ENCODE measurements at regions not wholly inside any gene's neighbourhood (a gene's known extent, or its start where the extent isn't known, plus 50 kb on each side); places are given as distances from the start of the nearest gene placed in this dataset.
"Not testable (repeated sequence)": the region's sequence is repeated elsewhere in the genome, so short reads cannot be mapped to it uniquely, and the experiment has no call there.

DNA sequence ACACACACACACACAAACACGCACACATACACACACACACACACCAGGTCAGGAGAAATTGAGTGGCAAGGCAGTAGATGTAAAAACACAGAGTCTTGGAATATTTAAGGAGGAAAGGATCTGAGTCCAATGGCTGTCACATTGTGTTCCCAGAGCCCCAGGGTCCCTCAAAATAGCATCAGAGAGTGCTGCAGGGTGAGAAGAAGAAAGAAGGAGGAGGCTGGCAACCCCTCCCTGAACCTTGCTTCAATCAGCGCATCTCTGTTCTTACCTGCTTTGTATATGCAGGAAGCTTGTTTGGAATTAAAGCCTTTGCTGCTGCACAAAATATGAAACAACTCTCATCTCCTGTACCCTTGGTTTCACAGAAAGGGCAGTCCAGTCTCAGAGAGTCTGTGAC lies 406.5 kb downstream of the MIAT start:
- DNase-seq (ENCODE audit: low read depth), result no peak

DNA sequence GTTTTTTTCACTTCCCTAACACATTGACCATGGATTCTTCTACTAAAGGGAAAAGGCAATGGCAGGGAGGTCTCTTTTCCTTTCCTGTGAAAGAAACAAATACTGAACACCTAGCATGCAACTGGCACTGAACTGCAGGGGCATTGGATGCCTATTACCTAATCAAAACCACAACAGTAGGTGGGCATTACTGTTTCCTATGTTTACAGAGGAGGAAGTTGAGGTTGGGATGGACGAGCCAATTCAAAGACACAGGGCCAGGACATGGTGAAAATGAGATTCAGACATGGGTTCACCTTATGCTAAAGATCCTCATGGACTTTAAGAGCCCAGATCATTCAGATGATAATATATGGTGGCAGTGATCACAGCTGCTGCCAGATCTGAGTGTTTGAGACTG lies 407.0 kb downstream of the MIAT start:
- DNase-seq (ENCODE audit: low read depth), result no peak

DNA sequence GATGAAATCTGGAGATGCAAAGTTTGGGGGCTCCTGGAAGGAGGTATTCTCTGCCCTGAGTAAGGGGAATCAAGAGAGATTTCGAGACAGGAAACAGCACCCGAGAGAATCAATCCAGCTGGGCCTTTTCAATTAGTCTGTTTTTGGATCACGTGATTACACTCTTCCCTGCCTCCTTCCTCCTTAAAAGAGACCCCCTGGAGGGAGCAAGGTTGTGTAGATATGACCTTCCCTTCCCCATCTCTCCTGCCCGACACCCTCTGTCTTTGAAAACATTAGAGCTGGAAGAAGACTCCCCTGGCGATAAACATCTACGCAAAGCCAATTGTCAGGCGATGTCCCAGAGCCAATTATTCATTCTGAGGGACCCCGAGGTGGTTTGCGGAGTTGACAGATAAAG lies 407.9 kb downstream of the MIAT start:
- no peak for DNase-seq (ENCODE audit: low read depth)

DNA sequence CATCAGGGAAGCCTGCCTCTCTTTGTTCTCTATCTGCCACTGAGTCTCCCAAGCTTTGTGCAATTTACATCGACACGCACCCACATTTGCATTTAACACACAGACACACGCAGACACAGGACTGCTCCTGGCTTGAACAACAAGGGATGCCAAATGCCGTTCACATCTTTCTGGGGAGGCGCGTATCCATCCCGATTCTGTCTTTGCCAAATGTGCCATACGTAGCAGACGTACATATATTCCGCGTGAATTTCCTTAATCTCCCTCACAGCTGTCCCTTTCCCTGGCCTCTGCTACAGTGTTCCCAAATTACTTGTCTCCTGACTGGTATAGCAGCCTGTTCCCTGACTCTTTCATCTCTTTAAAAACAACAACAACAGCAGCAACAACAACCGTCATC lies 409.5 kb downstream of the MIAT start:
- DNase-seq (ENCODE audit: low read depth), result no peak

DNA sequence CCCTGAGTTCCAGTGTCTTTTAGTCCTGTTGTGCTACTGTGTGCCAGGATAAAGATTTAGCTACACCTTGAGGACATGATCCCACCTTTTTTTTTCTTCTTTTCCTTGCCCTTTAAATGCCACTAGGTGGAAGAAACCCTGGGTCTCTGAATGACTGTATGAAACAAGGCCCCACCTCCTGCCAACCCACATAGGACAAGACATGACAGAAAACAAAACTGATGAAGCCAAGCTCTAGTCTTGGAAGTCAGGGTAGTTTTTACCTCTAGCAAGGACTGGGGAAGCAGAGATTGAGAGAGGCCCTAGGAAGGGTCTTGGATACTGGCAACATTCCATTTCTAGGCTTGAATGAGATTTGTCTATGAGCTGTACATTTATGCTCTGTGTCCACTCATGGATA lies 410.7 kb downstream of the MIAT start:
- no peak for DNase-seq (ENCODE audit: low read depth)

DNA sequence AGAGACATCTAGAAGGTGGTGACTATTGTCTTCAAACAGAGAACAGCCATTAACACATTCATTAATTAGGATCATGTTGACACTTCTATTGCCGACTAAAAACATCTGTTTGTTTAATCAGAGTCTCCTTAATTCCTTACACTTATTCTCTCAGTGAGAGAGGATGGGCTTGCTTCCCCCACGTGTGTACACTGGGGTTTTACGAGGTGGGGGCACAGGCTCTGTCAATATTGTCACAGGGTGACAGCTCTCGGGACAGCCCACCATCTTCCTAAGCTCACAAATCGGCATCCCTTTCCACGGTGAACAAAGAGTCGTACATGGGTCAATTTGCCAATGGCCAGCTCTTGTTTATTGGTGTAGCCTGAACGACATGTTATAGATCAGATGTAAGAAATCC lies 413.2 kb downstream of the MIAT start:
- no peak for DNase-seq (ENCODE audit: low read depth)

DNA sequence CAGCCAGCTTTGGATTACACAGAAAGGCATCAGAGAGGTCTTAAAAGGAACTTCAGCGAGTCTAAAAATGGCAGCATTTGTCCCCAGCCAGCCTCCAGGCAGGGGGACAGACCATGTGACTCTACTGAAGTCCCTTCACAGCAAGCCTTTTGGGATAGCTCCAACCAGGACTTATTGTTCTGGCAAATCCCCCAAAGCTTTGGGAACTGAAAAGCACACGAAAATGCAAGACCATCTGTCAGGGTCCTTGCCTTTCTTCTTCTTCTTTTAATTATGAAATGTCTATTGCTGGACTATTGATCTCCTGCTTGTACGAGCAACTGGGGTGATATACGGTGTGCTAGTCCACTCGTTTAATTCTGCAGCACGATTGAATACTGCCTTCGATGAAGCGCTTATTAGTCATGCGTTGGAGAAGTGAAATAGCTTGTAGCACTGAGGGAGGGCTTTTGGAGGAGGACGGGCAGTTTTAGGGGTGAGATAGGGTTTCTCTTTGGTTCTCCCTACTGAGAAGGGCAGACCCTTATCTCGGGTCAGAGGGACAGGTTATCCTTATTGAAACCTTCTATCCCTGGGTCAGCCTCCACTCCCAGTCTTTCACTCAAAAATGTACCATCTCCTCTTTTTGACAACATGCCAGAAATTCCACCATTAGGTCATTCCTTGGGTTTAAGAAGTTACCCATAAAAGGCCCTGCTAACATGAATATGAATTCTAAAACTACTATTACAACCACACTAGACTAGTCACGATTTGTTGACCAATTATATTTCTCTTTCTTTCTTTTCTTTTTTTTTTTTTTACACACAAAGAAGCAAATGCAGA lies 416.4 kb downstream of the MIAT start:
- DNase-seq (ENCODE audit: low read depth), result no peak

DNA sequence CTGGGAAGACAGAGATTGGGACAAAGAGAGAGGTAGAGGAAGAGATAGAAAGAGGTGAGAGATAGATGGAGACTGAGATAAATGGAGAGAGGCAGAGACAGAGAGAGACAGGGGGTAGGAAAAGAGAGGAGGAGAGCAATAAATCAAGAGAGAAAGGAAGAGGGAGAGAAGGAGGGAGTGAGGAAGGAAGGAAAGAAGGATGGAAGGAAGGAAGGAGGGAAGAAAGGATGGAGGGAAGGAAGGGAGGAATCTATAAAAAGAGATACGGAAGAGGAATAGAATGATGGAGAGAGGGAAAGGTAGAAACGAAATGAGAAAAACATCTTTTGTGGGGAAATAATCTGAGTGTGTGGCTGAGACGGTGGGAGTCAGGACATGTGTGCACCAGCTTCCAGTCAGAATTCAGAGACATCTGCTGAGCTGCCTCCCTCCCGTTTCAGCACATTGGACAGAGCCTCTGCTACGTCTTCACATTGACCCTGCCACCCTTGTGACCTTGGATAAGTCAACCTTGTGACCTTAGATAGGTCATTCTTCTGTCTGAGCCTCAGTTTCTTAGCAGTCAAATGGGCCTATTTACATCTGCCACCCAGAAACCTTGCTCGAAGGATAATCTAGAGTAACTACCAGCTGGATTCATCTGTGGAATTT lies 417.8 kb downstream of the MIAT start:
- DNase-seq (ENCODE audit: low read depth), result no peak

DNA sequence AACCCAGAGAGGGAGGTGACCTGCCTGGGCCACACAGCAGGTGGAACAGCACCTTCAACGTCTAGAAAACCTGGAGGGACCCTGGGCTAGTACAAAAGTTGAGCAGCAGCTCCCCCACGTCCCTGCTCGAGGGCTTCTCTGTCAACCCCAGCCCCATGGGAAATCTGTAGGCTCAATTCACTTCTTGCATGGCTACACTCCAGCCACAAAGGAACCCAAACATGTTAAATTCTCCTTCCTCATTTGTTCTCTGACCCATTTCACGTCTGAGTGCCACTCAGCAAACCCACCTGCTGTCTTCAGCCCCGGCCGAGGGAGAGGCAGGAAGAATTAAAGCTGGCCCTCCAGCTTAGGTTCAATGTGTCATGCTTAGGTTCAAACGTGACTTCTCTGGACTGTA lies 418.5 kb downstream of the MIAT start:
- no peak for DNase-seq (ENCODE audit: low read depth)

DNA sequence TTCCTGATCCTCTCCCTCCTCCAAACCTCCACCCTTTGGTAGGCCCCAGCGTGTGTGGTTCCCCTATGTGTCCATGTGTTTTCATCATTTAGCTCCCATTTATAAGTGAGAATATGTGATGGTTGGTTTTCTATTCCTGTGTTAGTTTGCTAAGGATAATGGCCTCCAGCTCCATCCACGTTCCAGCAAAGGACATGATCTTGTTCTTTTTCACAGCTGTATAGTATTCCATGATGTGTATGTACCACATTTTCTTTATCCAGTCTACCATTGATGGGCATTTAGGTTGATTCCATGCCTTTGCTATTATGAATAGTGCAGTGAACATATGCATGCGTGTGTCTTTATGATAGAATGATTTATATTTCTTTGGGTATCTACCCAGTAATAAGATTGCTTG lies 420.7 kb downstream of the MIAT start:
- DNase-seq (ENCODE audit: low read depth), result not testable (repeated sequence)

DNA sequence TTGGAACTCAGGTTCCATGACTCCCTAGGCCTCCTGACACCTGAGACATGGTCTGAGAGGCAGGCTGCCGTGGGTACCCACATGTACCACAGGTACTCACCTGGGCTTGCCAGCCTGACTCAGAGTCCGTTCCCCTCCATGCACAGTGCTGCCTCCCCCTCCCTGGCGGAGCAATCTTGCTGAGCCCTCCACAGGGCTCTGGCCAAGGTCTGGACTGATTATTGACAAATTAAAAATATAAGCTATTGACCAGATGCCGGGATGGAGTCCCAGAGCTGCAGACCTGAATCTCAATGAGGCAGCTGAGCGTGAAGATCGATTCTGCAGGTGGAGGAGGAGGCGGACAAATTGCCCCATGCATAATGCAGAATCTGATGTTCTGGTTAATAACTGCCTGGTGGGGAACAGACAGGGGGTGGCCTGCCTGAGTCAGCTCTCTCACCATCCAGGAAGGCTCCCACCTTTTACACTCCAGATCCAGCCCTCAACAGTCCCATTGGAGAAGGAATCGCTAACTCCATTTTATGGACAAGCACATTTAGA lies 422.7 kb downstream of the MIAT start:
- DNase-seq (ENCODE audit: low read depth), result no peak

DNA sequence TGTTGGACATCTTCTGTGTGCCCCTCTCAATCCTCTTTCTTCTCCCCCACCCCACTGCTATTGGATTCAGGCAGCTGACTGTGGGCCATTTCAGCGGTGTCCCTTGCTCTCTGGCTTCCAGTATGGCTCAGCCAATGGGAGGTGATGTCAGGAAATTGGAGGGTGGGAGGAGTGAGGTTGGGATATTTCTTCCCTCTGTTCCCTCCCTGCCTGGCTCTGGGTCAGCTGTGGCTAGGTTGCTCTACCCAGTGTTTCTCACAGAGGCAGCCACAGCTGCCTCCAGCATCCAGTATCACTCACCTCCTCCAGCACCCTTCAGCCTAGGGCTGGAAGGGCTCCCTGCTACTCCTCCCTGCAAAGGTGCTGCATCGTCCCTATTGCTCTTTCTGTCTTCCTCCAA lies 423.5 kb downstream of the MIAT start:
- DNase-seq (ENCODE audit: low read depth), result no peak

DNA sequence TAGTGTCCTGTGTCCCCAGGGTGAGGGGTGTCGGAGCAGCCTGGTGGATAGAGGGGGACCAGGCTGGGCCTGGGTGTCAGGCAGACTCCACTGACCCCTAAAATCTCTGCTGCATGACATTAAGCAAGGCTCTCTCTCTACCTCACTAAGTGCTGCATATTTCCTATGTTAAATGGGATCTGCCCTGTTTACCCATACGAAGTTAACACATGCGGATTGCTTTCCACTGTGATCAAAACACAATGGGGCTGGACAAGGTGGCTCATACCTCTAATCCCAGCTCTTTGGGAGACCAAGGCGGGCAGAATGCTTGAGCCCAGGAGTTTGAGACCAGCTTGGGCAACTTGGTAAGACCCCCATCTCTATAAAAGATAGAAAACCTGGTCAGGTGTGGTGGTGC lies 426.2 kb downstream of the MIAT start:
- no peak for DNase-seq (ENCODE audit: low read depth)

DNA sequence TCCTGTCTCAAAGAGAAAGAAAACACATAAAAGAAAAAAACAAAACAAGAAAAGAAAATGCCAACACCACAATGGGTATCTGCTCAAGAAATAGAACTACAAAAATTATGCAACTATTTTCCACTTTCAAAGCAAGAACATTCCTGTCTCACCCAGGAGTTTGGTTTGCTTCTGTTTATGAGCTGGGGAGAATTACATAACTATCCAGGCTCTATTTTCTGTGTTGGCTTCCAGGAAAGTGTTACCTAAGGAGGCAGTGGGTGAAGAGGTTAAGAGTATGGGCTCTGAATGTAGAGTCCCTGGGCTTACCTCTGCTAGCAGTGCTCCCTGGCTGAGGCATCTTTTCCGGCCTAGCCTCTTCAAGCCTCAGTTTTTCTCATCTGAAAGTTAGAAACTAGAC lies 426.7 kb downstream of the MIAT start:
- DNase-seq (ENCODE audit: low read depth), result no peak

DNA sequence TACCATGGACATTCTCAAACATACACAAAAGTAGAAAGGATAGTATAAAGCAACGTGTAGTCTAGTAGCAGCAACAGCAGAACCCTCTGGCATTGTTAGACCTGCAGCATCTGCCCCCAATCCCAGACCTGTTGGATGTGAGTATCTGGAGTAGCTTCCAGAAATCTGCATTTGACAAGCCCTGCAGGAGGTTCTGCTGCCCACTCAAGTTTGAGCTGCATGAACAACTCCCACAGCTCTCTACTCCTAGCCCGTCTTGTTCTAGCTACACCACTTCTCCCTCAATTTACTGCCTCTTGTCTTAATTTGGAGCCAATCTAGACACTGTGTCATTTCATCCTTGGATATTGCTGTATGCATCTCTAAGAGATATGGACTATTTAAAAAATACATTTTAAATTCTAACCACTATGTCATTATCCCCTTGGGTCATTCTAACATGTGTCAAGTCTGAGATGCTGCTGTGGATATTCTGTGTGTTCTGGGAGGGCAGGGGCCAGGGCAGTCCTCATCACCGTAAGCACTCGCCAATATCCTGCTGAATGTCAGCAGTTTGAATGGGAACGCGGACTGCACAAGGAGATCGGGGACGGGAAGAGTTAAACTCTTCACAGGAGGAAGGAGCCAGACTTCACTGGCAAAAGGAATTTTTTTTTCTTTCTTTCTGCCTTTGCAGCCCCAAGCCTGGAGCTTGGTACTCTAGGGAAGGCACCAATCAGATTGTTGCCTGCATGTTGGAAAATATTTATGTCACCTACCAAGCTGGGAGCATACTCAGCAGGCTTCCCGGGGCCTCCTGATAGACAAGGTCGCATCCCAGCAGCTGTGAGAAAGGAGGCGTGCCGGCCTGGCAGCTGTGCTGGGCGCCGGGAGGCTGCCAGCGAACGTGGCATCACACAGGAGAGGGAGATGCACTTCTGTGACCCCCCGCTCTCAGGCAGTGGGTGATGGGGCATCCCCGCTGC lies 429.0 kb downstream of the MIAT start:
- no peak for DNase-seq (ENCODE audit: low read depth)

DNA sequence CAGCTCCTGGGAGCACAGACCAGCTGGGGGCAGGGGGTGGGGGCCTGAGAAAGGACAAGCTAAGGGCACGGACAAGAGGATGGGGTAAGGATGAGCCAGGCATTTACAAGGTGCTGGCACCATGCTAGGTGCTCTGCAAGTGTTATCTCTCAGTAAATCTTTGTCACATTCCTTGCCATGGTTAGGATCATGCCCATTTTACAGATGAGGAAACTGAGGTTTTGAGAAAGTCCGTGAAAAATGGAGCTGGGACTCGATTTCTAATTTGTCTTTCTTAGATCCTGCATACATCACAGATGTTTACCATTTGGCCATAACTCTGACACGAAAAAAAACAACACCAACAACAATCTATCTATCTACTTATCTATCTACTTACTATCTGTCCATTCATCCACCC lies 429.7 kb downstream of the MIAT start:
- DNase-seq (ENCODE audit: low read depth), result no peak

DNA sequence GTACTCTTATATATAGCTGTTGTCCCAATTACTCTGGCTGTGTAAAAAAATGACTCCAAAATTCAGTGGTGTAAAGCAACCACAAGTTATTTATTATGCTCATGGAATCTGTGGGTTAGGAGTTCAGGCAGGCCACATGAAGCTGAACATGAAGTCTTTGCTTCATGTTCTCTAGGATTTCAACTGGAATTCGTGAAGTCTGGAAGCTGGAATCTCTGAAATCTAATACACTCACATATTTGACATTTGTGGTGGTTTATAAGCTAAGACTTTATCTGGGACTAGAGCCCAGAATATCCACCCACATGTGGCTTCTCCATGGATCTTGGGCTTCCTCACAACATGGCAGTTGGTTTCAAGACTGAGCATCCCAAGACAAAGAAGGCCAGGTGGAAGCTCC lies 430.6 kb downstream of the MIAT start:
- no peak for DNase-seq (ENCODE audit: low read depth)

DNA sequence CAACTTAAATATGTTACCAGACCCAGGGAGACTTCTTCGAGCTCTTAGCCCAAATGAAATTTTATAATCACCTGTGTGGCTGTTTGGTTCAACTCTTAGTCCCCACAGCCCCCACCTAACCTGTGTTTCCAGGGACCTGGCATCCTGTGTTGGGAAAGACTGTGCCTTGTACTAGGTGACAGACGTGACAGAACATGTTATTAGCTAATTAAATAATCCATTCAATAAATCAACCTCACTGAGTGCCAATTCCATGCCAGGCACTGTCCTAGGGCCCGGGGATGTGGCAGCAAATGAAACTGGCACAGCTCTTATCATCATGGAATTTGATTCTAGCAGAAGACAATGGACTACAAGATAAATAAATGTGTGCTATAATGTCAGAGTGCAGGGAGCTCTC lies 431.9 kb downstream of the MIAT start:
- DNase-seq (ENCODE audit: low read depth), result no peak

DNA sequence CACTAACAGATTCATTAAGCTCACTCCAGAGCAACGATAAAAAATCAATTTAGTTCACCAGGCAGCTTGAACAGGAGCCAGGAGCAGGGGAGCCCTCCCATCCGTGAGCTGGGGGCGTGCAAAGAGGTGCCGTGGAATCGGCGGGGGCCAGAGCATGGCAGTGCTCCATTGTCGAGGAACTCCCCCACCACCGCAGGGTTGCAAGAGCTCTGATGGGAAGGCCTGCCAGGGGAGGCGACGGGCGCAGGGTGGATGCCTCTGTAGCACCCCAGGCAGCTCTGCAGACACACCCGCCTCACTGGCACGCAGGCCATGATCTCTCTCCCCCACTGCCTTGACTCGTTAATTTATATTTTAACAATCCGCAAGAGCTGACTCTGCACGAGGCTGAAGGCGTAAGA lies 433.2 kb downstream of the MIAT start:
- no peak for DNase-seq (ENCODE audit: low read depth)

DNA sequence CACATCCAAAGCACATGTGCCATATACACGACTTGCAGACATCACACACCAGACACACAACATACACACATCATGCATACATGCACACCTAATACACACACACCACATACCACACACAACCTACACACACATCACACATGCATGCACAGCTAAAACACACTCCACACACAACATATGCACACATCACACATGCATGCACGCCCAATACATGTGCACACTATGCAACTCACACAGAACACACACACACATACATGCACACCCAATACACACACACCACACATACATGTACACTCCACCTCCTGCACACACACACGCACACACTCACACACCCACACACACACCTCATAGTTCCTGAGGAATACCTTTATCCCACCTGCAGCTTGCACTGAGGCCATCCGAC lies 436.0 kb downstream of the MIAT start:
- DNase-seq (ENCODE audit: low read depth), result no peak

DNA sequence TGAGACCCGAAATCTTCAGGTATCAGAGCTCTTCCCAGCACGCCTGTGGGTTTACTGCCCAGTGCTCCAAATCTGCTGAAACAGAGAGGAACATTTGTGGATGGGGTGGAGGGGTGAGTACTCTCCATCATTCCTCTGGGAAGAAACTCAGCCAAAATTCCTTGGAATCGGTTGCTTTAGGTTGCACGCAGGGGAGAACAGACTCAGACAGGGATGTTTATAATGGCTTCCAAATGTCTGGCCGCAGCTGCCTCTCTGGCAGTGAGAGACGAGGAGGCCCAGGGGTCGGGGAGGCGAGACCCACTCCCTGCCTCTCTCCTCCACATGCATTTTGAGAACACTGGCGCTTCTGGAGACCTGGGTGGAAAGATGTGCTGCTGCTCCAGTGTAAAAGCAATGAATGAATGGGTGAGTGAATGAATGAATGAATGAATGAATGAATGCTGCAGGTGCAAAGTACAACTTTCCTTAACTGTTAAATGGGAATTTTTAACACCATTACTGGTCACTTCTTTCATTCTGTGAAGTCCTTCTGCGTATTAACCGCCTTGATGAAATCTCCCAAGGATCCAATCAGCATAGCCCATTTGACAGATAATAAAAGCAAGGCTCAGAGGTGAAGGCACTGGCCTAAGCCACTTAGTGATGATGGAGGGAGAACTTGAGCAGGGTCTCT lies 437.4 kb downstream of the MIAT start:
- DNase-seq (ENCODE audit: low read depth), result no peak

DNA sequence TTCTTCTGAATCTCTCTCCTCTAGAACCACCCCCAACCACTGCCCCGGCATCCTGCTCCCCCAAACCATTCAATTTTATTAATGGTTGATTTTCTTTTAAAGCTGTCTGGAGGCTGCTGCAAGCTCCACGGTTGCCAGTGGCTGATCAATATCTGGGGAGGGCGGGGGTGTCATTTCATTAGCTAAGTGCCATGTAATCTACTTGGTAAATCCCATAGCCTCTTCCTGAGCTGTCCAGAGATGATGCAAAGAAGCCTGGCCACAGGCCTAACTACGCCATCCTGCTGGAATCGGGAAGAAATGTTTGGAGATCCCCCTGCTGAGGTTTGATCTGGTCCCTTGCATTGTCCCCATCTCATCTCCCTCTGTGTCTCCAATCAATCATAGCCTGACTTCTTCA lies 440.1 kb downstream of the MIAT start:
- DNase-seq (ENCODE audit: low read depth), result no peak

All from stimulated activated CD8-positive, alpha-beta memory T cell treated with anti-CD3 and anti-CD28 coated beads, Interleukin-15, amount 100 ng/mL, for 24 hours (primary cell).